T-helper 2 cell (primary cell): ENCODE measurements at regions not wholly inside any gene's neighbourhood (a gene's known extent, or its start where the extent isn't known, plus 50 kb on each side); places are given as distances from the start of the nearest gene placed in this dataset.

Source experiments
- DNase-seq, 5 experiments: peaks; one replicate each; pipeline versions ENCODE4 v3.0.0 to v3.0.0-alpha.2; 2012 to 2022

DNA sequence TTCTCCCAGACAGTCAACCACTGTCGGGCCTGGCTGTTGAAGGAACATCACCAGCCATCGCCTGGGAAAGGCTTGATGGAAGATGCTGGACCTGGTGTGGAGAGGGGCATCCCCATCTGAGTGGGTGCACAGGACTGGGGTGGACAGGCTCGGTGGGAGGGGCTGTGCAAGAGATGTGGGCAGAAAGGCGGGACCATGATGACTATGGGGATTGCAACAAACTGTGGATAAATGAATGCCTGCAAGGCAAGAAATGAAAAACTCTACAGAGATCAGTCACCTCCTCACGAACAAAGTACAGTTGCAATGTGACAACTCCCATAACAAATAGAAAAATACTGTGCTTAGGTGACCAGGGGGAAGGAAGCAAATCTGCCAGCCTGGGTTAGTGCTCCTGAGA lies 171.9 kb upstream of the GPR12 start:
- DNase-seq: no peak

DNA sequence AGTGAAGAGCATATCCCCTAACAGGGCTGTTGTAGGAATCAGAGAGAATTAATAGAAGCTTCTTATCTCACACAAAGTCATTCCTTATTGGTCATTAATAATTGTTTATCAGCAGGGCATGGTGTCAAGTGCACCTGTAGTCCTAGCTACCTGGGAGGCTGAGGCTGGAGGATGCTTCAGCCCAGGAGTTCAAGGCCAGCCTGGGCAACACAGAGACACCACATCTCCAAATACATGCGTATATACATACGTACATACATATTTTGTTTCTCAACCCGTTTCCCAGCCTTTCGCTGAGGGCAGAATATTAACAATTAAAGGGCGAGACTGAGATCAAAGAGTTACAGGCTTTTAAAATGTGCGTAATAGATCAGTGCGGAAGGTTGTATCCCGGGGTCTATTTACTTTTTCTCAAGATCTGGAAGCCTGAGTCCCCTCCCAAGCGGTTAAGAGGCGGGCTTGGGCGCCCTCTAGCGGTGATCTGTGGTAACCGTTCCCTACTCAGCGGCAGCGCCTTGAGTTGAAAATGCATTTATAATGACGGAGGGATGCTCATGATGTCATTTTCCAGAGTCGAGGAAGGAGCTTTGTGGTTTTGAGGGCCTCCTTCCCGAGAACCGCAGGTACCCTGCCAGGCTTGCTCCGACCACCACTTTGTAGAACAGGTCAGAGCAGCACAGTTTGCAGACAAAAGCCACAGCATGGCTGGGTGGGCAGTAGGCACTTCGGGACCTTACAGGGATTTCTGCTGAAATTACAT lies 169.6 kb upstream of the GPR12 start:
- peak; percentile 25 to 56 (median 43) for DNase-seq

DNA sequence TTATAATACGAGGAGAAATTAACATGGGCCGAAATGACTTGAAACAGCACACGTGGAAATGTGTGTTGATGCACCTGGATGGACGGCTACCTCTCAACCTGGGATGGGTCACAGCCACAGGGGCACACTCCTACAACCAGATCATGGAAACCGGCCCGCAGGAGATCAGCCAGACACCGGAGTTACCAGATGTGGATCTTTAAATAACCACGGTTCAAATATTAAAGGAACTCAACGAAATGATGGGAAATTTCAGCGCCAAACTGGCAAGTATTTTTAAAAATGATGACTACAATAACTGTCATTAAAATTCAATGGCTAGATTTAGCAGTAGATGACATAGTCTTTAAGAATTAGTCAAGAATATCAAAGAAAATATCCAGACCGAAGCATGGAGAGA lies 166.9 kb upstream of the GPR12 start:
- DNase-seq: no peak

DNA sequence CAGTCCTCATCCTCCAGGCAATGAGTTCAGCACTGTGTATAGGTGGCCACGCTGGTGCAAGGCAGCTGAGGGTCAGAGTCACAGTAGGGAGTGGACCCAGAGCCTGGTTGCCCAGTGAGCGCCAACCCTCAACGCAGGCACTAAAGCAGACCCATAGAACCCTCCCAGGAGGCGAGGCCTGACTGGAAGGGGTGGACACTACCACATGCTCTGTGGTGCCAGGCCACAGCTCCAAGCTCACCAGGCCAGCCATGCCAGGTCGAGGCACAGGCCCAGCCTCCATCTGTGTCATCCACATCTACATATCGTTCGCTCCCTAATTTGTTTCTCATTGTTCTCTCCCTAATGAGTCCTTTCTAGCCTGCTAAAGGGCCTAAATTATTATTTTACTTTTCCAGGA lies 165.8 kb upstream of the GPR12 start:
- DNase-seq: no peak

DNA sequence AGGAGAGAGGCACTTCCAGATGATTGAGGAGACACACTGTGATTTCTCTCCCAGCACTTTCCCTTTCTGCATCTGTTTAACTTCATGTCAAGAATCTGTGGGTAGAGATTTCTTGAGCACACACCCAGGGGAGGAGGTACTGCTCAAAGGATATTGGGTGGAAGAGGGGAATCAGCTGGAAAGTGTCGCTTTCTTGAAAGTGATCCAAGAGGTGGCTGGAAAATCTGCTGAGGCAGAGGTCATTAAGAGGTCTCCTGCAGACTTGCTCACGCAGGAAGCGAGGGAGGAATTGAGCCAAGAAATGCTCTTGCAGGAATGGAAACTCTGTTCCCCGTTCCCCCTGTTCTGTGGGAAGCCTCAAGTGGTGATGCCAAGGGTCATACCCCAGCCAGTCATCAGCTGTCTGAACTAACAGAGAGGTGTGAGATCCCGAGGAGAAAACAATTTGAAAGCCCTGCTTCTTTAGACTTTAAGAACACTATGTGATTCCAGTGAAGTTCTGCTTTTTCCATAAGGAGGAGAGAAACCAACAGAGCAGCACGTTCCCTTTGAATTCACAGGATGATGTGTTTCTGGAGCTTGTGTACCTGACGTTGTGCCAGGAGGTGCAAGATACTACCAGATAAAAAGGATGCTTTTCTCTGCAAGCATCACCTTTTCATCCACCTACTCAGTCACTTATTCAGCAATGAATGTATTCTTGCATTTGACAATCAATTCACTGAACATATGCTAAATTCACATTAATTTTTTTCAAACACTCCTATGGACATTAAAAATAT lies 163.4 kb upstream of the GPR12 start:
- DNase-seq: no peak

DNA sequence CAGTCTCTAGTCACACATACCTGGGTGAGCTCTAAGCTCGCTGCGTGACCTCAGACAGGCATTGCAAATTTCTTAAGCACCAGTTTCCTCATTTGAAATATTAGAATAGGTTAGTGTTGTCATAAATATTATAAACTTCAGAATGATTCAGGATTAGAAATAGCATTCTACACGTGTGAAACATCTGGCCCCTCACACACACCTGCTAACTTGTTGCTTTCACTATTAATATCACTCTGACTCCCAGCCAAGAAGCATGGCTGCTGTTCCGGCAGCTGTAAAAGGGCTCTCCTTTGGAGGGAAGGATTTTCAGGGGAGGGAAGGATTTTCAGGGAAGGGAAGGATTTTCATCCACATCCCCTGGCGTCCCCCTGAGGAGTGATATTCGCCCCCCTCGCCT lies 161.3 kb upstream of the GPR12 start:
- DNase-seq: no peak

DNA sequence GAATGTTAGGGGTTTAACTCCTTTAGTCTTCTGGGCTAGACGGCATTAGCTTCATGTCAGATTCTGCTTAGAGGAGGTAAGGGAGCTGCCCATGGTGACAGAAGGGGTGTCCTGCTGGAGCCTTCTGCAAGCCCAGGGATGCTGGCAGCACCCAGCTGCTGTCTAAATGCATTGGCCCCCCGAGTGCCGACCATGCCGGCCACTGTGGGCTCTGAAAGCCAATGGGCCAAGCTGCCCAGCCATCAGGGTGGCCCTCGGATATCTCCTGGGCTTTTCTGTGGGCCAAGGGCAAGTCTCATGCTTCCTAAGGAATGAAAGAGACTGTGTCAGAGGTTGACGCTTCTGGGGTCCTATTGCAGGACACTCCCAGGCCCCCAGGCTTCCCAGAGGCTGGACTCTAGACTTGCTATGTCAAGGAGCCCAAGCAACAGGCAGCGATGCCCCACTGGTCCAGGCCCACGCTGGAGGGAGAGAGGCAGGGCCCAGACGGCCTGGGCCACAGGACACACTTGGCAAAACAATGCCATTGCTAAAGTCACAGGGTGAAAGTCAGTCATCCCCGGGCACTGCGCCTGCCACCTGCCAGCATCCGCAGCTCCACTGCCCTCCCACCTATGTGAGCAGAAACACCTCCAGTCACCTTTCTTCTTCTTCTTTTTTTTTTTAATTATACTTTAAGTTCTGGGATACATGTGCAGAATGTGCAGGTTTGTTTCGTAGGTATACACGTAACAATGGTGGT lies 160.2 kb upstream of the GPR12 start:
- DNase-seq: no peak

DNA sequence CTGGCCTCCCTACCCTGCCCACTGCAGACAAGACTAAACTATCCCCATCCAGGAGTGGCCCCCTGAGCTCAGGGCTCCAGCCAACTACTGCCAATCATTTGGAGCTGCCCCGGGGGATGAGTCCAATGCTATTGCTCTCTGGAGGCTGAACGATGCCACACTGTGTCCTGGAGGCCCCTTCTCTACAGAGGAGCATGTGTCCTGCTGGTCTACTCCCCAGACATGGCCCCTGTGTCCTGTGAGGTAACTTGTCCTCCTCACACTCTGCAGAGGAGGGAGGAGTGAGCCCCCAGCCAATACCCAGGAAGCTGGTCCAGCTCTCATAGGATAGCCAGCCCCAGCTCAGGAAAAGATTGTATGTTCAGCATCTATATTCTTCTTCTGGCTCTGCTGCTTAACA lies 159.1 kb upstream of the GPR12 start:
- no peak for DNase-seq

DNA sequence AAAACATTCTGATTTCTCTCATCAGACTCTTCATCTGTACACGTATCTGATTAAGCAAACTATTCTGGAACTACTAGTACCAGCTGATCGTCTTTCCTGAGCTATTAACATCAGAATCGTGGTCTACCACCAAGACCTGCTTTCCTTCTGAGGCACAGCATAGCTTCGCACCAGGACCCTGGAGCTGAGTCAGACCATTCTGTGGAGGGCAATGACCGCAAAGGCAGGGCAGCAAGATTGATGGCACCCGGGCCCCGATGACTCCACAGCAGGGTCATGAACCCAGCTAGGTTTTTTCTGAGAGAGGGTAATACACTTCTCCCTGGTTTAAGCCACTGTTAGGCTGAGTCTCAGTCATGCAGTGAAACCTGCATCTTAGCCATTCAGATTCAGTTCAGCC lies 158.7 kb upstream of the GPR12 start:
- no peak for DNase-seq

DNA sequence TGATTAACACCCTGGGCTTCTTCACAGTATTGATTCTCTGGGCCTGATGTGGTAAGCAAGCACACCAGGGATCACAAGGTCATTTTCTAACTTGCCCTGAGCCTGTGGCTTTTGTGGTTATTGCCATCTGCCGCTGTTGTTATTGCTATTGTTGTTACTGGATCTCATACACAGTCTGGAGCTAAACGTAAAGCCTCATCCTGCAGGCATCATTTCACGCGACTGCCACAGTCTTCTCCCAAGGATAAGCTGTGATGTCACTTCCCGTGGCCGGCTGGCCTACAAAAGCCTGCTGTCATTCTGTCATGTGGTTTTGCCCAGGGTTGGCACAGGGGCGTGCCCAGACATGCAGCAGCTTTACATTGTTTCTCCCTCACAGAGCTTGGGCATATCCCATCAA lies 154.0 kb upstream of the GPR12 start:
- DNase-seq: peak in 2 of 5 experiments; percentile 24 to 52

DNA sequence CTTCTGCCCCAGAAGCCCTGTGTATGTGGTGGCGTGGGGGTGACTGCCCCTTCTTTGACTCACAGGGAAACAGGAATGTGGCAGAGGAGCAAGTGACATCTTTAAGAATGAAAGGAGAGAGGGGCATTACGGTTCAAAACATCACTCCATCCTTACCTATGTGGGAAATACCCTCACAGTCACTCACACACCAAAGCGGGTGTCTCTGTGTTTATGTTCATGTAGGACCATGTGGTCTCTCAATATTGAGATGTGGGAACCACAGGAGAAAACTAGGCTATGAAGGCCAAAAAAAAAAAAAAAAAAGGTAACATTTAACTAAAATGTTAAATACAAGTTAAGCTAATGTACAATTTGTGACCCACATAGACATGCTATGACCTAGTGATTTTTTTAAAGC lies 153.6 kb upstream of the GPR12 start:
- DNase-seq: no peak

DNA sequence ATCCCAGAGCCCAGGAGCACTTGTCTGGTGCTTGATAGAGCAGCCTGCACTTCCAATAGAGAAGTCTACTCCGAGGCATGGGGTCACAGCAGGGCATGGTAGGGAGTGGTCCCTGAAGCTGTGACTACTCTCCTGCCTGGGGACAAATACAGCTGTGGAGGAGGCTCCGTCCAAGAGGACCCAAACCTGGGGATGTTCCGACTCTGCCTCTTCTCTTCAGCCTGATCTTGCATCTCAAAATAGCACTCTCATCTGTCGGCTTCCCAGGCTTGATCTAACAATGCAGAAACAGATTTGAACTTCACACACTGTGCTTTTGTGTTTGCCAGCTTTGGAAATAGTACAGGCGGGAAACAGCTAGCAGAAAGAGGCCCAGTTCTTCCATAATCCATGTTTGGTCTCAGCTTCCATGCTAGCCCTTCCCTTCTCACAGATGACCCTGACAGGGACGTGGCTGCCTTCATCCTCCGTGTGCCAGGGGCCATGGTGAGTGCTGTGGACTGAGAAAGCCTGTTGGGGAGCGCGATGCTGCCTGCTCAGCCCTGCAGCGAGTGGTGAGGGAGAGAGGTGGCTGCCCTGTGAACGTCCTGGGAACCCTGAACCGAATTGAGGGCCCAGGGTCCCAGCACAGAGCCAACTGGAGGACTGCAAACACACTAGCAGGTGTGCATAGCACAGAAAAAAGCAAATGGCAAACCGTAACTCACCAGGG lies 150.3 kb upstream of the GPR12 start:
- DNase-seq: no peak

DNA sequence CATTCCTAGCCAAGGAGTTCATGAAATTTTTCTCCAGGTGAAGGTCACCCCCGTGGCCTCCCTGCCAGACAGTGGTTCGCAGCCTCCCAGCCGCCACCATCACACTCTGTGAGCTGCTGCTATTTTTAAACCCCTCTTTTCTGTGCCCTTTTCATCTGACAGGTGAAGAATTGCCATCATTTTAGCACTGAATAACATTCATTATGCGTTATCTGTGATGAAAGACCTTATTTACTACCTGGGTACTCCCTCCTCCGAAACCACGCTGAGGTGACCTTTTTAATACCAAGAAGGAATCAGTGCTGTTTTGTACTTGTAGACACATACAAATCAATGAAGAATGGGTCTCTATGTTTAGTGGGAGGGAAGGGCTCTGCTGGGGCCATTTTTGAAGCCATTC lies 148.9 kb upstream of the GPR12 start:
- DNase-seq: no peak

DNA sequence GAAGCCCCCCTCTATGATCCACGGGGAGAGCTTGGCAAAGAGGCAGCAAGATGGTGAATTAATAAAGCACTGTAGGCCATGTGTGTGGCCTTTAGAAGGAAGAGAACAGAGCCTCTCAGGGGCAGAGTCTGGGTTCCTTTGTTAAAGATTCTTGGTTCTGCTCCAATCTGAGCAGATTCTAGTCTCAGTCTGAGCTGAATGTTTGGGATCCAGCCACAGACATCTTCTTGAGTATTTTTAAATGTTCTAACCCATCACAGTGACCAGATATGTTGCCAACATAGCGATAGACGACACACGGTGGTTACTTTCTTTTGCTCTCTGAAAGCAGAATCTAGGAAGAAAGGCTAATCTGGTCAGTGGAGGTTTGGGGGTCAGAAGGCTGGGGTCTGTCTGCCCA lies 147.5 kb upstream of the GPR12 start:
- DNase-seq: no peak

DNA sequence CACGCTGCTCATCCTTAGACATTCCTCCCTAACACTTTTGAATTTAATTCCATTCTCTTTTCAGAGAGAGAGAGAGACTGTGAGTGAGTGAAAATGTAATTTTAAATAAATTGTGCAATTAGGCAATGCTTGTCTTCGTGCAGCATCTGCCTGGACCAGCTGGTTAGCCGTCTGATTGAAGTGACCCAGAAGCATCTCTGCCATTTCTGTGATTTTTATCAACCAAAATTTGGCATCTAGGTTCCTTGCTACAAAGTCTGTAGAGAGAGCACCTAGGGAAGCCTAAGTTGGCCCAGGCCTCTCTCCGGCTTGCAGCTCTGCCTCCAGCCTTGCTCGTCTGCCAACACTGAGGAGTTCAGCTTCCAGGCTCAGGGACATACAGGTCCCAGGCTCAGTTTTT lies 138.6 kb upstream of the GPR12 start:
- DNase-seq: no peak

DNA sequence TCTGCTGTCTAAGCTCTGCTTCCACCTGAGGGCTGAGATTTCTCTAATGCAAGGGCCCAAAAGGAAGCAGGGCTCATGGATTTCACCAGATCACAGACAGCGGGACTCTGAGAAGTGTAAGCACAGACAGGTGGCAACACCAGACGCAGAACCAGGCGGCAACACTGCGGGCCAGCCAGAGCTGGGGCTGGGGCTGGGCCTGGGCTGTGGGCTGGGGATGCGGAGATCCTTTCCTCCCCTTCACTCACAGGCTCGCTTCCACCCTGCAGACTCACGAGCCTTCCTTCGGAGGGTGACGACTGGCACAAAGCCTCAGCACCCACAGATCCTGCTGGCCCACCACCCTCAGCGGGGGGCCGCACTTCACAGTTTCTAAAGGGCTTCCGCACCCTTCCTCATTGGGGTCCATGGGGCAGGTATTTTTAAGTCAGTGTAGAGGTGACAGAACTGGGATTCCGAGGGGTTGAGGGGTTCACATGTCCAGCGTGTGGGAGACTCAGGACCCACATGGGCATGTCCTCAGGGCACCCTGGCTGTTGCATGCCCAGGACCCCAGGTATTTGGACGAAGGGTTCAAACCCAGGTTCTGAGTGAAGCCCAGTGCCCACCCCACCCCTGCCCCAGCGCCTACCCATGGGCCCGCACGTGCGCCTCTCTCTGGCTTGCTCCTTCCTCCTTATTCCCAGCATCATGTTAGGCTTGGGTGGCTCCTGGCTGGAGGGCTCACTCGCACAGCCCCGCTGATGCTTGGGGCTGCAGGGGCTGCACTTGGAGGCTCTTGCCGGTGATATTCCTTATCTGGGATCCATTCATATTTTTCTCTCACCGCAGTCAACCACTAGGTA lies 137.3 kb upstream of the GPR12 start:
- DNase-seq: no peak

DNA sequence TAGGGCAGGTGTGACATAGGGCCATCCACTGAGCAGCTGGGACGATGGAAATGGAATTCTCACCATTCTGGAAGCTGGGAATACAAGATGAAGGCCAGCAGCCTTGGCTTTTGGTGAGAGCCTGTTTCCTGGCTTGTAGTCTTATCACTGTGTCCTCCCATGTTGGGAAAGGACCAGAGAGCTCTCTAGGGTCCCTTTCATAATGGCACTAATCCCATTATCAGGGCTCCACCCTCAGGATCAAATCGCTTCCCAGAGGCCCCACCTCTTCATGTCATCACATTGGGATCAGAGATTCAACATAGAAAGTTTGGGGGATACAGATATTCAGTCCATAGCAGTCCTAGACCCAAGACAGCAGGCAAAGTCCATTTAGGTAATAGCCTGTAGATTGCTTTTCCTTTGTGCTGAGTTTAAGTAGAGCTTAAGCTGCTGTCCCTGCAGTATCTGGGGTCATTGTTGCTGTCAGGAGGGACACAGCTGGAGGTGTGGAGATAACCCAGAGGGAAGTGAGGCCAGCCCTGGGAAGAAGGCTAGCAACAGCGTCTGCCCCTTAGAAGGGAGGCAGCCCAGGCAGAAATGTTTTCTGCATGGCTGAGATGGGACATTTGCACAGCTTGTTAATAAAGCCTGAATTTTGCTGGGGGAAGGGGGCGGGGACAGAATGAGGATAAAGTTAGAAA lies 136.5 kb upstream of the GPR12 start:
- no peak for DNase-seq

DNA sequence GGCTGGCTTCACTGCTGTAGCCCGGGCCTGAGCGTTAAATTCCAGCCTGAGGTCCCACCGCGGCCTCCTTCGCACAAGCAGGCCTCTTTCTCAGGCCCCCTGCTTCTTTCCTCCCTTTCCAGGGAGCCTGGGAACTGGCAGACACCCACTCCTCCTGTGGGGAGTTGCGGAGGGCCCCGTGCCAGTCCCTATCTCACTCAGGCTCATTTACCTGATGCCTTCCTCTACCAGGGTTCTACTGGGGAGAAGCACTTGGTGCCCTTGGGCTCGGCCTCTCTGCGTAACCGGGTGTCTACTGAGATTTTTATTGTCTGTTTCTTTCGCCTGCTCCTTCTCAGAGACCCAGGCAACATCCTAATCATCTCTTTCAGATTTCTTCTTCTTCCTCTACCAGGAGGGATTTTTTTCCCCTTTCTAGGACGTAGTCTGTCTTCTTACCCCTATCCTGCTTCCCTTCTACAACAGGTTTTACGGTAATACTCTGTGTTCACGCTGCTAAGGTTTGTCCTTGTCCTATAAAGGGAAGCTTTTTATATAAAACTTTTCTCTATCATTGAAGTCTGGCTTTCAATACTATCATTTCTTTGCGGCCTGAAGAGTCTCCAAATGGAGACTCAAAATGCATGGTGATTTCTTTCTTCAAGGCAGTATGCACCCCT lies 135.4 kb upstream of the GPR12 start:
- no peak for DNase-seq

DNA sequence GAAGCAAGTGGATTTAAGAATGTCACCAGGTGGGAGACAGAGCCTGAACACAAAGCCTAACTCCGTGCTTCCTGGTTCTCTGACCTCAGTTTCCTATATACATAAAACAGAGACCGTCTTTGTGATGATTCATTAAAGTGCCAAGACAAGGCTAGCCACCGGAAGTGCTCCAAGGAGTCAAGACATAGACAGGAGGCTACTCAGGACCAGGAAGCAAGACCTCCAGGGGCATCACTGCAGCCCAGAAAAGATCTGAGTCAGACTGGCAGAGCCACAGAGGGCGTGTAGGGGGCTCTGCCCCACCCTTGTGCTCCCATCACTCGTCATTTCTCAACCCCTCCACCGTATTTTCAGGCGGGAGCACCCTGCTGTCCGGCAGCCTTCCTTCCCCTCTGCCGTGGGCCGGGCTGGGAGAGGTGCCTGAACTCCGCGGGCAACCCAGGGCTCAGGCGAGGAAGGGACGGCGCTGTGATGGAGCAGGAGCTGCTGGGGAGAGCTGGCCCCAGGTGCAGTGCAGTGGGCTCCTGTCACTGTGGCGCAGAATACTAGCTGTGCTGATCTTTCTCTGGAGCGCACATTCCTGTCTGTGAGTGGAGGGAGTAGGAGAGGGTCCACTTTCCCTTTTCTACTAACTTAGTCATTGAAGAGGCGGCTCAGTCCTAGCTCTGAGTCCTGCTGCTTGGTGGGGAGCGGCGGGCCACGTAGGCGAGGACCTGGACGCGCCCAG lies 134.7 kb upstream of the GPR12 start:
- no peak for DNase-seq

DNA sequence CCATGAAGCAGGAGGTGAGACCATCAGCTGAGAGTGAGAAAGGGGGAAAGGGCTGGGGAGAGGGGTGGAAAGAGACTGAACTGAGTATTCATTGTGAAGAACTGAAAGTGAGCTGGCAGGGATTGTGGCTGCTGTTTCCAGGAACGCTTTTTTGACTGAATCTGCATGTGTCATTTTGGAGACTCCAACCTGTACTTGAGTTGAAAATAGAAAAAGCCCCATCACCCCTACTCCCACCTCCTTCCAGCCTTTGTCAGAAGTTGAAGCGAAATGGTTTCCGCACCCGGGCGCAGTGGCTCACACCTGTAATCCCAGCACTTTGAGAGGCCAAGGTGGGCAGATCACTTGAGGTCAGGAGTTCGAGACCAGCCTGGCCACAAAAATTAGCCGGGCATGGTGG lies 128.0 kb upstream of the GPR12 start:
- no peak for DNase-seq
